ENCODE measurements at regions not wholly inside any gene's neighbourhood (a gene's known extent, or its start where the extent isn't known, plus 50 kb on each side); places are given as distances from the start of the nearest gene placed in this dataset.

GRCh38 chr1:209434066-209434465 is 149.4 kb upstream of the CAMK1G start:
- 46 to 50% methylated on average over 1 of the region's 1 CpG for WGBS, 2 donors
- TF ChIP-seq CTCF (IDR thresholded peaks at IDR 0.05), result no peak
- TF ChIP-seq POLR2A (IDR thresholded peaks at IDR 0.05), result no peak
- no peak for DNase-seq (ENCODE audit: low spot score in 2 of 2)
- intact Hi-C loops (cut with DNase I; ENCODE audit: low total_unique reads), result loop anchor here (10.0 kb wide), 1 partner anchor 69 kb away; no protein-coding TSS in a partner anchor
- no peak overlapping the region for H3K4me3 ChIP-seq (ENCODE audit: low read depth, poor library complexity, severe bottlenecking)

GRCh38 chr1:209434631-209435217 is 148.8 kb upstream of the CAMK1G start:
- WGBS, 2 donors, result 44 to 55% methylated on average over 7 of the region's 7 CpGs
- H3K4me3 ChIP-seq (ENCODE audit: low read depth, poor library complexity, severe bottlenecking), result no peak overlapping the region
- no peak for TF ChIP-seq POLR2A (IDR thresholded peaks at IDR 0.05)
- TF ChIP-seq CTCF (IDR thresholded peaks at IDR 0.05), result no peak
- intact Hi-C loops (cut with DNase I; ENCODE audit: low total_unique reads), result loop anchor here (10.0 kb wide), 1 partner anchor 70 kb away; no protein-coding TSS in a partner anchor
- DNase-seq (ENCODE audit: low spot score in 2 of 2), result no peak

GRCh38 chr1:209435654-209436566 is 147.6 kb upstream of the CAMK1G start:
- no peak overlapping the region for H3K4me3 ChIP-seq (ENCODE audit: low read depth, poor library complexity, severe bottlenecking)
- intact Hi-C loops (cut with DNase I; ENCODE audit: low total_unique reads), result loop anchor here (10.0 kb wide), 1 partner anchor 71 kb away; no protein-coding TSS in a partner anchor
- TF ChIP-seq CTCF (IDR thresholded peaks at IDR 0.05) (no peak), POLR2A (IDR thresholded peaks at IDR 0.05) (no peak)
- peak; percentile 73 to 93 for DNase-seq (ENCODE audit: low spot score in 2 of 2)
- WGBS, 2 donors, result 27 to 28% methylated on average over 6 of the region's 6 CpGs

- 92 to 93% methylated on average over 3 of the region's 3 CpGs for WGBS, 2 donors
These were observed 143.7 kb upstream of the CAMK1G start for GRCh38 chr1:209439828-209440227.

GRCh38 chr1:209443361-209443931 is 140.1 kb upstream of the CAMK1G start:
- H3K4me3 ChIP-seq (ENCODE audit: low read depth, poor library complexity, severe bottlenecking), result no peak overlapping the region
- DNase-seq (ENCODE audit: low spot score in 2 of 2), result no peak
- TF ChIP-seq CTCF (IDR thresholded peaks at IDR 0.05) (no peak), POLR2A (IDR thresholded peaks at IDR 0.05) (no peak)
- WGBS, 2 donors, result 35 to 39% methylated on average over 5 of the region's 5 CpGs
- intact Hi-C loops (cut with DNase I; ENCODE audit: low total_unique reads), result no loop called here

More at GRCh38 chr1:209439828-209440227, 143.7 kb upstream of the CAMK1G start:
- TF ChIP-seq POLR2A (IDR thresholded peaks at IDR 0.05), result no peak
- no peak for TF ChIP-seq CTCF (IDR thresholded peaks at IDR 0.05)
- intact Hi-C loops (cut with DNase I; ENCODE audit: low total_unique reads), result loop anchor here (10.0 kb wide), 1 partner anchor 75 kb away; no protein-coding TSS in a partner anchor
- no peak overlapping the region for H3K4me3 ChIP-seq (ENCODE audit: low read depth, poor library complexity, severe bottlenecking)
- no peak for DNase-seq (ENCODE audit: low spot score in 2 of 2)

All from lower leg skin (tissue), 4 donors.